Erythroblast (primary cell): ENCODE measurements at regions not wholly inside any gene's neighbourhood (a gene's known extent, or its start where the extent isn't known, plus 50 kb on each side); places are given as distances from the start of the nearest gene placed in this dataset.
A peak's percentile ranks its signal among the peaks of the same experiment; 100 is the strongest.
"Not testable (repeated sequence)": the region's sequence is repeated elsewhere in the genome, so short reads cannot be mapped to it uniquely, and the experiment has no call there.

Experiments
- DNase-seq, 2 experiments: peaks; one replicate each; lab custom pipeline; 2025; lab: John Stamatoyannopoulos, UW
- GATA1 ChIP-seq: IDR thresholded peaks from 2 replicates; pipeline ENCODE4 v1.6.1; 2011; ENCODE audit warnings: low read depth, mild to moderate bottlenecking, control low read depth, low read length, moderate library complexity
- POLR2A ChIP-seq: IDR thresholded peaks from 2 replicates; pipeline ENCODE4 v1.6.1; 2011; ENCODE audit warnings: mild to moderate bottlenecking, low read length

DNA sequence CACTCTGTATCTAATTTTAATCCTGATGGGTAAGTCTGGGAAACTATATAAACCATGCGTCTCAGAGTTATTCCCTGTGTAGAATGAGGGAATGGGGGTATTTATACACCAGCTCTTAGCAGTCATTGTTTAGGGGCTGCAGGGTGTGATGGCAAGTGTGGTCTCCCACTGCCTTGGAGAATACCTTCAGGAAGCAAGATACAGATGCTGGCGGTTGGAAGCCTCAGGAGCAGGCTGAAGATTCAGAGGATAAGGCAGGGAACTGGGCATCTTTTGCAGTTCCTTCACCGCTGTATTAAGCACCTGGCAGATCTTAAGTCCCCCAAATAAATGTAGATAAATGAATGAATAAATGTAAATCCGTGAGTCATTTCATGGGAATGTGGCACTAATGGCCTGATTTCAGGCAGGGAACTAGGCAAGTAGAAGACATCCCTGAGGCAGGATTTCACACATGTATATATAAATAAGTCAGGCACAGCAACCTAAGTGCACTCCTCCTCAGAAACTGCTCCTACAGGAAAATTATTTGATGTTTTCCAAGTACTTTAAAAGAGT lies 209.2 kb upstream of the GADL1 start:
- no peak for TF ChIP-seq POLR2A
- no peak for TF ChIP-seq GATA1
- no peak for DNase-seq

DNA sequence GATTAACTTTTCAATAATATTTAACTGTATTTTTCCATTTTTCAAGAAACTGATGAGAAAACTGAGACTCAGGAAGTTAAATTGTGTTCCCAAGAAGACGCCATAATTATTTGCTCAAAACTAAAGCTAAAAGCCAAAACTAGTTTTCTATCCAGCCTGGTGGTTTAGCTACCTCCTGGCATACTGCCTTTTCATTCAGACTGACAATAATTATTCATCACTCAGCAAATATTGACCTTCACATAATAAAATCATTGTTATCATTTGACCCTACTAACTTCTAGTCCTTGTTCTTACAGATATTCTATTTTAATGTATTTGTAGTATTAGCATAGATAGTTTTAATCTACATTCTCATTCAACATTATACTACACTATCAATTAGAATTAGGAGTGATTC lies 210.6 kb upstream of the GADL1 start:
- TF ChIP-seq POLR2A: no peak
- no peak for DNase-seq

DNA sequence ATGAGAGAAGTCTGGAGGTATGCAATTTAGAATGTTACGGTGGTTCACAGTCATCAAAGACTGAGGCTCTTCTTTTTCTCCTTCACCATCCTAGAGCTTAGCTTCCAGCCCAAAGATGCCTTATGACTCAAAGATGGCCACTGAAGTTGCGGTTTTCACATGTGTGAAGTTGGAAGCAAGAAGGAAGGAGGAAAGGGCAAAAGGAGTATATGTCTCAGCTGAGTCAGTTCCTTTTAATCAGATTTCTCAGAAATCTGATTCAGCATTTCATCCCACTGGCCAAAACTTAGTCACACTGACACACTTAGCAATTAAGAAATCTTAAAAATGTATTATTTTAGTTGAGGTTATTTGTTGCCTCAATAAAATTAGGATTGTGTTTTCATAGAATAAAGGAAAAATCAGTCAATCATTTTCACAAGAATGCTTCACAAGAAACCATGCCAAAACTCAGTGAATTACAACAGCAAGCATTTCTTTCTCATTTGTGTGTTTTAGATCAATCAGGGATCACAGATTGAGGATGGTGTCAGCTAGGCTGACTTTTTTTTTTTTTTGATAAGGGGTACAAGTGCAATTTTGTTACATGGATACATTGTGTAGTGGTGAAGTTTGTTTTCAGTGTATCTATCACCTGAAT lies 211.1 kb upstream of the GADL1 start:
- TF ChIP-seq POLR2A (no peak), GATA1 (no peak)
- peak in 1 of 2 experiments; percentile 7 for DNase-seq

DNA sequence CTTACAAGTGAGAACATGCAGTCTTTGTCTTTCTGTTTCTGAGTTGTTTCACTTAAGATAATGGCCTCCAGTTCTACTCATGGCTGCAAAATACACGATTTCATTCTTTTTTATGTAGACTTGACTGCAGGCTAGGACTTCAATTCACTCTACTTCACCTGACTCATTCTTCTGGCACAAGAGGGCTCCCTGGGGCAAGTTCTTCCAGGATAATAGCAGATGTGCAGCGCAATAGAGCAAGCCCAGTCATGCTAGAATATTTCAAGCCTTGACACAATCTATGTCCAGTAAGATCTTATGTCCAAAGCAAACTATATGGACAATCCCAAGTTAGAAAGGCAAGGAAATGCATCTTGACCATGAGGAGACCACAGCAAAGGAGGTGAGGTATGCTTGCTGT lies 211.7 kb upstream of the GADL1 start:
- no peak for TF ChIP-seq GATA1
- no peak for TF ChIP-seq POLR2A
- no peak for DNase-seq

DNA sequence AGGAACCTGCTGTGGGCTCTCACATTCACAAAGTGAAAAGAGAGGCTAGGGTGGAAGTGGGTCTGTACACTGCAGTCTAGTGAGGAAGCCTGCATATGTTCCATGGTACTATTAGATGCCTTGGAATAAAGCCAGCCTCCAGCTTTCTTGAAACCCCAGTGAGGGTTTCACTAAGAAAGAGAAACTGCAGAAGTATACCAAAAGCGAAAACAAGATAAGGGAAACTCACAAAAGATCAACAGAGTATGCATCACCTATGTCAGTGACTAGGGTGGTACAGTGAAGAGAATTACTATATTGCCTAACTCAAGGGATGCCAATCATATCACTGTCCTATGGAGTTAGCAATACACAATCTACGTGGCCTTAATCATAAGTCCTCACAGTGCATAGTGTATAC lies 212.5 kb upstream of the GADL1 start:
- TF ChIP-seq GATA1: no peak
- TF ChIP-seq POLR2A: no peak
- DNase-seq: no peak

DNA sequence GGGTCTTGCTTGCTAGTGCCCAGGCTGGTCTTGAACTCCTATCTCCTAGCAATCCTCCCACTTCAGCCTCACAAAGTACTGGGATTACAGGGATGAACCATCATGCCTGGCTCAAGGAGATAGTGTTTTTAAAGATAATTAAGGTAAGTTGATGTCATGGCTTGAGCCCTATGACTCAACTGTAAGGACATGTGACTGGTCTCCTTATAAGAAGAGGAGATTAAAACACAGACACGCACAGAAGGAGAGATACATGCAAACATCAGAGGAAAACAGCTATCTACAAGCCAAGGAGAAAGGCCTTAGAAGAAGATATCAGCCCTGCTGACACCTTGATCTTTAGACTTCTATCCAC lies 220.4 kb upstream of the GADL1 start:
- TF ChIP-seq GATA1 (no peak), POLR2A (no peak)
- DNase-seq: peak in 1 of 2 experiments; percentile 4

DNA sequence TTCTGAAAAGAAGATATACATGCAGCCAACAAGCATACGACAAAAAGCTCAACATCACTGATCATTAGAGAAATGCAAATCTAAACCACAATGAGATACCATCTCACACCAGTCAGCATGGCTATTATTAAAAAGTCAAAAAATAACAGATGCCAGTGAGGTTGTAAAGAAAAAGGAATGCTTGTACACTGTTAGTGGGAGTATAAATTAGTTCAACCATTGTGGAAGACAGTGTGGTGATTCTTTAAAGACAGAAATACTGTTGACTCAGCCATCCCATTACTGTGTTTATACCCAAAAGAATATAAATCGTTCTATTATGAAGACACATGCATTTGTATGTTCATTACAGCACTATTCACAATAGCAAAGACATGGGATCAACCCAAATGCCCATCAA lies 221.1 kb upstream of the GADL1 start:
- not testable (repeated sequence) for DNase-seq

DNA sequence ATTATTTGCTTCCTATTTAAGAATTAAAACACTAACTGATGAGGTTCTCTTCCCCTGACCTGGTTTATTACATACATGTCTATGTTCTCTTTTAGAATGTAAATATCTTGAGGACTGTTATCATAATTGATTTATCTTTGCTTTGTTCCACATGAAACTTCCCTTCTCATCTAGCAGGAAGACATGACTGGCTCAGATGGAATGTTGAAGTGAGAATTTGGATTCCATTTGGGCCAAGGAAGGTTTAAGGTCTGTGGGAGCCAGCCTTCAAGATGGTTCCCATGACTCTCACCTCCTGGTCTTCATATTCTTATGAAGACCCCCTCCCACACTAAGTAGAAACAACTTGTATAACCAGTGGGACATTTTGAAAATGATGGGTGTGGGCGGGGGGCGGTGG lies 222.2 kb upstream of the GADL1 start:
- DNase-seq: no peak
- TF ChIP-seq POLR2A (no peak), GATA1 (no peak)

DNA sequence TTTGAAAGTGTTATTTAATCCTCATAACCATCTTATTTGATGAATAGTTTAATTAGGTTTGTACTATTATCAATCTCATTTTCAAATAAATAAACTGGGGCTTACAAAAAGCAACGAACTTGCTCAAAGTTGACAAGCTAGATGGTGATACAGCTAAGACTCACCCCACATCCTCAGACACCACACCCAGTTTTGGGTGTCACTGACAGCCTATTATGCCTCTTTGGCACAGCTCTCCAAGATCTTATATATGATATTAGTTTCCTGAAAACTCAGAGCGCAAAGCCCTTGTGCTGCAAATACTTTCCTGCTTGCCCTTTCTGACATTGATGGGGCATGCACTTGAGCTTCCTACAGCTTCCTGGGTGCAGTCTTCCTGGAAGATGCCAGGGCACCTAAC lies 223.4 kb upstream of the GADL1 start:
- DNase-seq: no peak
- TF ChIP-seq POLR2A (no peak), GATA1 (no peak)

DNA sequence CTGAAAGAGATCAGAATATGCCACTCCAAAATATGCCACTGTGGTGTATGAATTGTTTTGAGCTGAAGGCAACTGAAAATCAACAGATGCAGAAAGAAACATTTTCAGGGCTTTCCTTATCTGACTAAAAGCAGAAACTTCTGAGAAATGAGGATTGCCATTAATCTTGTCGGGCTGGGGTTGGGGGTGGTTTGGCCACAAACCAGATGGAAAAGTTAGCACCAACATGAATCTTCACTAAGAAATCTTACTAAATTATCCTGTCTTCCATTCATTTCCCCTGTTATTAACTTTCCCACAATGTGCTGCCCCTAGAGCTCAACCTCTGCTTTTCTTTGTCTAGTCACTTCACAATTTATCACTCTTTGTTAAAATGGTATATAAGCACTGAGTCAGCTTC lies 229.9 kb upstream of the GADL1 start:
- TF ChIP-seq GATA1 (no peak), POLR2A (no peak)
- no peak for DNase-seq

DNA sequence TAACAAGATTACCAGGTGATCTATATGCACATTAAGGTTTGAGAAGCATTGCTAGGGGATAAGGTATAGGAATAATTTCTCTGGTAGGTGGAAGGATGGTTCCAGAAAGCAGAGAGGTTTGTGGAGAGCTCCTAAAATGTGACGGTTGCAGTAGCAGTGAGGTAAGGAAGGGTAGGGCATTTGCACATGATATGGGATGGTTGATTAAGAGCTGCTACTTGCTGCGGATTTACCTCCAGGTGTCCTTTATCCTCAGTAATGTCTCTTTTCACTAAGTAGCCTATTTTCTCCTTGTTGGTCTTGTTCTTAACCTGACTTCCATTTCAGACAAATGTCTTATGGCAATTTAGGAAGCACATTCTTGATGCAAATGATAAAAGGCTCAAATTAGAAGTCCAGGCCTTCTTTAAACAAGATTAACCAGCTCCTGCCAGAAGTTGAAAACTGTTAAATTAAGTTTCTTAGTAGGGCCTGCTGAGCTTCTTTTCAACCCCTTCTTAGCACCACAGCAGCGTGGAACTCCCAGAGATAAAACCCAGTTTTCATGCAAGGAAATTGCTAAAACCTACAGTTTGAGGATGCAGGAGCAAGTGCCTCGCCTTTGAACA lies 231.1 kb upstream of the GADL1 start:
- TF ChIP-seq POLR2A (no peak), GATA1 (no peak)
- DNase-seq: no peak

DNA sequence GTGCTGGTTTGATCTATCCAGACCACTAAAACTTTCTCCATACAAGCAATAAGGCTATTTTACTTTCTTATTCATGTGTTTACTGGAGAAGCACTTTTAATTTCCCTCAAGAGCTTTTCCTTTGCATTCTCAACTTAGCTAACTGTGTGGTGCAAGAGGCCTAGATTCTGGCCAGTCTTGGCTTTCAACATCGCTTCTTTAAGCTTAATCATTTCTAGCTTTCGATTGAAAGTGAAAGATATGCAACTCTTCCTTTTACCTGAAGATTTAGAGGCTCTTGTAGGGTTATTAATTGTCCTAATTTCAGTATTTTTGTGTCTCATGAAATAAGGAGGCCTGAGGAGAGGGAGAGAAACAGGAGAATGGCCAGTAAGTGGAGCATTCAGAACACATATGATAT lies 234.8 kb upstream of the GADL1 start:
- TF ChIP-seq POLR2A (no peak), GATA1 (no peak)
- no peak for DNase-seq

DNA sequence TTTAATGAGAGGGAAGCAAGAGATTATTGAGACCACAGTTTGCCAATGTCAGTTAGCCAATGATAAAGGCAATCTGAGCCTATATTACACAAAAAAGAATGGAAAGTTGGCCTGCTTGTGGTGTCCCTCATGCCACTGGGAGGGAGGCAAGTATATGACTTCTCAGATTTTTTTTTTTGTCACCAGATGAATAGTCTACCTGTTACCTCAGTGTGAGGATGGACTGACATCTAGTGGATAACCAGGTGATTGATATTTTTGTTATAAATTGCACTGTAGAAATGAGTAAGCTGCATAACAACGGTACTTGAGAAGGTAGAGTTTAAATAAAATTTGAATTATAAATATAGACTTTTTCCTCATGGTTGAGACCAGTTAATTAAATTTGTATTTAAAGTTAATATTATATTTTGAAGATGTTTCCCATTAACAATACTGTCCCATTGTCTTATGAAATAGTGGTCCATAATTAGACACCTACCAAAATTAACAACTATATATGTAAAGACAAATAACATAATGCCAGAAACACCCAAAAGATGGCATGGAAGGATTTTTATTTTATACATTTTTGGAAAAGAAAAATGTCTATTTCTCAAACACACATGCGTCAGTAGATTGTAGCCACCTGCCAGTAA lies 237.8 kb upstream of the GADL1 start:
- peak; percentile 5 to 31 for DNase-seq
- TF ChIP-seq POLR2A: no peak
- no peak for TF ChIP-seq GATA1

DNA sequence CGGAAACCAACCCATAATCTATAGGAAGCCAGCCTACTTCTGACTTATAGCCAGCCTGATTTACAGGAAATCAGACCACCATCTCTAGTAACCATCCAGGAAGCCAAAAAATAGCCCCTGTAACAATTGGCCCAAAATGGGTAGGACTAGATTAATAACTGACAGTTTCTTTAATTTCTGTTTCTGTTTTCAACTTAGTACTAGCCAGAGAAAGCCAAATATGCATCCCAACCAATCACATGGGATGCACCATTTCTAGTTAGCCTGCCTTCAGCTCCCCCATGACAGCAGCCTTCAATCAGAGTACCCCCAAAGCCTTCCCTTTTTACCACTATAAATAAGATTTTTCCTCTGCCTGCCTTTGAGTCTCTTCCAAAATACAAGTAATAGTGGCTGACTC lies 239.1 kb upstream of the GADL1 start:
- TF ChIP-seq POLR2A (no peak), GATA1 (no peak)
- DNase-seq: no peak
